K562 (cell line): ENCODE measurements at regions not wholly inside any gene's neighbourhood (a gene's known extent, or its start where the extent isn't known, plus 50 kb on each side); places are given as distances from the start of the nearest gene placed in this dataset.

Experiments
- JUN ChIP-seq, 2 experiments: sonication (generic) in 1 of 2; formaldehyde crosslinking in 1 of 2; IDR thresholded peaks; 2 replicates each; pipeline versions ENCODE4 v1.6.1 to v1.8.0; 2012 to 2022; ENCODE audit warnings: borderline replicate concordance in 2 of 2, mild to moderate bottlenecking in 2 of 2, improper control_type of control experiment in 1 of 2, low read depth in 1 of 2, low read length in 1 of 2, missing genetic modification reagents in 1 of 2
- NFYB ChIP-seq: IDR thresholded peaks from 2 replicates; pipeline ENCODE4 v1.6.1; 2011; ENCODE audit warnings: mild to moderate bottlenecking, moderate library complexity; ENCODE audit not compliant: insufficient read length; ENCODE audit errors: extremely low read depth
- SAFB ChIP-seq: fragments of 200-400 bp; formaldehyde crosslinking; IDR thresholded peaks from 2 replicates; pipeline ENCODE4 v1.6.1; 2017; ENCODE audit warnings: low read depth, low read length, borderline replicate concordance
- TCFL5 ChIP-seq: fragments of 250-450 bp; sonication (Bioruptor Pico); conservative IDR thresholded peaks from 2 replicates; pipeline ENCODE4 v1.6.1; 2021; ENCODE audit warnings: mild to moderate bottlenecking, moderate library complexity, matching md5 sums
- TEAD2 ChIP-seq: fragments of 450-650 bp; IDR thresholded peaks from 2 replicates; pipeline ENCODE4 v1.6.1; 2016; ENCODE audit warnings: missing genetic modification characterization, control low read depth, missing compliant biosample characterization
- THRB ChIP-seq: fragments of 450-650 bp; formaldehyde crosslinking; conservative IDR thresholded peaks from 2 replicates; pipeline ENCODE4 v1.4.0; 2022; ENCODE audit warnings: mild to moderate bottlenecking, missing genetic modification characterization
- ZBED1 ChIP-seq: IDR thresholded peaks from 2 replicates; pipeline ENCODE4 v1.6.1; 2014
- ZNF143 ChIP-seq: sonication (generic); formaldehyde crosslinking; IDR thresholded peaks from 2 replicates; pipeline ENCODE4 v1.9.0; 2022; ENCODE audit warnings: mild to moderate bottlenecking, missing genetic modification reagents
- TF ChIP-seq, protein P1 (sequence below), 2 experiments: fragments of 450-650 bp; IDR thresholded peaks; 2 replicates each; pipeline ENCODE4 v1.6.1; 2018; ENCODE audit warnings: mild to moderate bottlenecking in 2 of 2, low read depth in 1 of 2; ENCODE audit not compliant: partially characterized antibody in 2 of 2
- TF ChIP-seq, protein P2 (sequence below): fragments of 200-800 bp; sonication (Bioruptor generic); IDR thresholded peaks from 2 replicates; pipeline ENCODE4 v1.6.1; 2017; ENCODE audit warnings: missing genetic modification characterization, missing compliant biosample characterization

- TF ChIP-seq, protein P1, sequence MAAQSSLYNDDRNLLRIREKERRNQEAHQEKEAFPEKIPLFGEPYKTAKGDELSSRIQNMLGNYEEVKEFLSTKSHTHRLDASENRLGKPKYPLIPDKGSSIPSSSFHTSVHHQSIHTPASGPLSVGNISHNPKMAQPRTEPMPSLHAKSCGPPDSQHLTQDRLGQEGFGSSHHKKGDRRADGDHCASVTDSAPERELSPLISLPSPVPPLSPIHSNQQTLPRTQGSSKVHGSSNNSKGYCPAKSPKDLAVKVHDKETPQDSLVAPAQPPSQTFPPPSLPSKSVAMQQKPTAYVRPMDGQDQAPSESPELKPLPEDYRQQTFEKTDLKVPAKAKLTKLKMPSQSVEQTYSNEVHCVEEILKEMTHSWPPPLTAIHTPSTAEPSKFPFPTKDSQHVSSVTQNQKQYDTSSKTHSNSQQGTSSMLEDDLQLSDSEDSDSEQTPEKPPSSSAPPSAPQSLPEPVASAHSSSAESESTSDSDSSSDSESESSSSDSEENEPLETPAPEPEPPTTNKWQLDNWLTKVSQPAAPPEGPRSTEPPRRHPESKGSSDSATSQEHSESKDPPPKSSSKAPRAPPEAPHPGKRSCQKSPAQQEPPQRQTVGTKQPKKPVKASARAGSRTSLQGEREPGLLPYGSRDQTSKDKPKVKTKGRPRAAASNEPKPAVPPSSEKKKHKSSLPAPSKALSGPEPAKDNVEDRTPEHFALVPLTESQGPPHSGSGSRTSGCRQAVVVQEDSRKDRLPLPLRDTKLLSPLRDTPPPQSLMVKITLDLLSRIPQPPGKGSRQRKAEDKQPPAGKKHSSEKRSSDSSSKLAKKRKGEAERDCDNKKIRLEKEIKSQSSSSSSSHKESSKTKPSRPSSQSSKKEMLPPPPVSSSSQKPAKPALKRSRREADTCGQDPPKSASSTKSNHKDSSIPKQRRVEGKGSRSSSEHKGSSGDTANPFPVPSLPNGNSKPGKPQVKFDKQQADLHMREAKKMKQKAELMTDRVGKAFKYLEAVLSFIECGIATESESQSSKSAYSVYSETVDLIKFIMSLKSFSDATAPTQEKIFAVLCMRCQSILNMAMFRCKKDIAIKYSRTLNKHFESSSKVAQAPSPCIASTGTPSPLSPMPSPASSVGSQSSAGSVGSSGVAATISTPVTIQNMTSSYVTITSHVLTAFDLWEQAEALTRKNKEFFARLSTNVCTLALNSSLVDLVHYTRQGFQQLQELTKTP (IDR thresholded peaks at IDR 0.05; ENCODE audit: low read depth in 1 of 2, partially characterized antibody in 2 of 2), result no peak
- no peak for TF ChIP-seq JUN (IDR thresholded peaks at IDR 0.05; ENCODE audit: borderline replicate concordance, low read depth, low read length)
- TF ChIP-seq JUN (CRISPR knock-in tag; IDR thresholded peaks at IDR 0.05; ENCODE audit: borderline replicate concordance), result no peak
- TF ChIP-seq THRB (CRISPR knock-in tag), result no peak
- TF ChIP-seq, protein P2, sequence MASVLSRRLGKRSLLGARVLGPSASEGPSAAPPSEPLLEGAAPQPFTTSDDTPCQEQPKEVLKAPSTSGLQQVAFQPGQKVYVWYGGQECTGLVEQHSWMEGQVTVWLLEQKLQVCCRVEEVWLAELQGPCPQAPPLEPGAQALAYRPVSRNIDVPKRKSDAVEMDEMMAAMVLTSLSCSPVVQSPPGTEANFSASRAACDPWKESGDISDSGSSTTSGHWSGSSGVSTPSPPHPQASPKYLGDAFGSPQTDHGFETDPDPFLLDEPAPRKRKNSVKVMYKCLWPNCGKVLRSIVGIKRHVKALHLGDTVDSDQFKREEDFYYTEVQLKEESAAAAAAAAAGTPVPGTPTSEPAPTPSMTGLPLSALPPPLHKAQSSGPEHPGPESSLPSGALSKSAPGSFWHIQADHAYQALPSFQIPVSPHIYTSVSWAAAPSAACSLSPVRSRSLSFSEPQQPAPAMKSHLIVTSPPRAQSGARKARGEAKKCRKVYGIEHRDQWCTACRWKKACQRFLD (CRISPR knock-in tag), result no peak
- TF ChIP-seq ZNF143, result no peak
- TF ChIP-seq NFYB, result no peak
- no peak for TF ChIP-seq ZBED1
- no peak for TF ChIP-seq TCFL5 (CRISPR knock-in tag)
- TF ChIP-seq SAFB, result no peak
- TF ChIP-seq TEAD2 (tag), result no peak
These were observed 61.9 kb upstream of the HBS1L start (continued) for GRCh38 chr6:135116571-135116970.
